Smooth muscle cell (in vitro differentiated cells): ENCODE measurements at regions not wholly inside any gene's neighbourhood (a gene's known extent, or its start where the extent isn't known, plus 50 kb on each side); places are given as distances from the start of the nearest gene placed in this dataset.

Experiments
- DNase-seq: peaks from one replicate; lab custom pipeline; 2025; ENCODE audit not compliant: unreplicated experiment; lab: John Stamatoyannopoulos, UW
- H2AFZ ChIP-seq: fragments of 200-600 bp; sonication (generic); 2 replicates; pipeline ENCODE4 v1.6.0; 2016; ENCODE audit warnings: antibody characterized with exemption, low read depth, mild to moderate bottlenecking
- H3F3A ChIP-seq: fragments of 200-600 bp; sonication (generic); 2 replicates; pipeline ENCODE4 v1.6.0; 2017; ENCODE audit warnings: antibody characterized with exemption, low read depth
- H3K27ac ChIP-seq: fragments of 200-600 bp; sonication (generic); 2 replicates; pipeline ENCODE4 v1.5.1; 2016; ENCODE audit warnings: low read depth, mild to moderate bottlenecking
- H3K27me3 ChIP-seq: fragments of 200-600 bp; sonication (generic); 2 replicates; pipeline ENCODE4 v1.6.1; 2016; ENCODE audit warnings: low read depth, mild to moderate bottlenecking
- H3K36me3 ChIP-seq: fragments of 200-600 bp; sonication (generic); 2 replicates; pipeline ENCODE4 v1.5.1; 2016; ENCODE audit warnings: low read depth
- H3K4me1 ChIP-seq: fragments of 200-600 bp; sonication (generic); 2 replicates; pipeline ENCODE4 v1.5.1; 2016; ENCODE audit warnings: low read depth
- H3K4me2 ChIP-seq: fragments of 200-600 bp; sonication (generic); 2 replicates; pipeline ENCODE4 v1.6.0; 2016; ENCODE audit warnings: mild to moderate bottlenecking
- H3K4me3 ChIP-seq: fragments of 200-600 bp; sonication (generic); 2 replicates; pipeline ENCODE4 v1.5.1; 2016; ENCODE audit warnings: mild to moderate bottlenecking
- H3K79me2 ChIP-seq: fragments of 200-600 bp; sonication (generic); 2 replicates; pipeline ENCODE4 v1.6.0; 2016; ENCODE audit warnings: low read depth, mild to moderate bottlenecking
- H3K9ac ChIP-seq: fragments of 200-600 bp; sonication (generic); 2 replicates; pipeline ENCODE4 v1.6.0; 2016; ENCODE audit warnings: low read depth
- H3K9me3 ChIP-seq: fragments of 200-600 bp; sonication (generic); replicated peaks from 2 replicates; pipeline ENCODE4 v1.5.1; 2016; ENCODE audit warnings: low read depth
- H4K20me1 ChIP-seq: fragments of 200-600 bp; sonication (generic); 2 replicates; pipeline ENCODE4 v1.6.0; 2016; ENCODE audit warnings: low read depth
- WGBS: methylation state at CpG from one replicate; pipeline ENCODE4 v1.1.7; 2016; ENCODE audit warnings: low lambda C conversion rate; 5-methylcytosine and 5-hydroxymethylcytosine counted together
- TF ChIP-seq, protein P1 (sequence below): fragments of 200-600 bp; sonication (generic); IDR thresholded peaks from 2 replicates; pipeline ENCODE4 v1.5.1; 2017; ENCODE audit warnings: borderline replicate concordance, mild to moderate bottlenecking, antibody characterized with exemption; ENCODE audit not compliant: insufficient read depth, poor library complexity, severe bottlenecking

DNA sequence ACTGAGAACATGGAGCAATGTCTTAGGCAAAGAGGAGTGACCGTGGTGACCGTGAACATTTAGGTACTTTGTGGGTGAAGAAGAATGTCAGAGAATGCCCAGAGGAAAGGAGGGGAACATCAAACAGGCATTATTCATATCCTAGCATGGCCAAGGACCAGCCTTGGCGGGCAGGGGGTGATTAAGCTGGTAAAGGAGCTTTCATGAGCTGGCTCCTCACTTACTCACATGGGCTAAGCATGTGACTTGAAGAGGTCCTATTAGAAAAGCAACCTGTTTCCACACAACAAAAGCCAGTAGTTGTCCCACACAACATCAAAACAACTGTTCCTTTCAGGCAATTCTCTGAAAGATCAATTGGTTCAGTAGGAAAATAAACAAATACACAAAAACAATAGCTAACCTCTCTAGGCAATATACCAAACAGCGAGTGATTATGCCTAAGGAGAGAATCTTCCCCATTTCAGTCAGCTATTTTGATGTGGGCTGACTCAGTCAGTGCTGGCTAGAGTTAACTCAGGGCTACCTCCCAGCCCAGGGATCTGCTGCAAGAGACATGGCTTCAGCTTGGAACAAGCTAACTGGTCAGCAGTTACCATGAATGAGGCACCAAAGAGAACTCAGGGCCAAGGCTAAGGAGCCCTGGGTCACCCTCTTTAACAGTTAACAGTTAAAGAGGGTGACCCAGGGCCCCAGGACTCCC, 283.5 kb downstream of the ARHGAP12 start:
- H3F3A ChIP-seq, result peaks cover 3% of the 10 kb centered on the region
- no peak overlapping the region for H3K4me3 ChIP-seq
- no peaks in the 10 kb centered on the region for H4K20me1 ChIP-seq
- H2AFZ ChIP-seq, result no peak overlapping the region
- H3K9me3 ChIP-seq, result no peaks in the 10 kb centered on the region
- TF ChIP-seq, protein P1, sequence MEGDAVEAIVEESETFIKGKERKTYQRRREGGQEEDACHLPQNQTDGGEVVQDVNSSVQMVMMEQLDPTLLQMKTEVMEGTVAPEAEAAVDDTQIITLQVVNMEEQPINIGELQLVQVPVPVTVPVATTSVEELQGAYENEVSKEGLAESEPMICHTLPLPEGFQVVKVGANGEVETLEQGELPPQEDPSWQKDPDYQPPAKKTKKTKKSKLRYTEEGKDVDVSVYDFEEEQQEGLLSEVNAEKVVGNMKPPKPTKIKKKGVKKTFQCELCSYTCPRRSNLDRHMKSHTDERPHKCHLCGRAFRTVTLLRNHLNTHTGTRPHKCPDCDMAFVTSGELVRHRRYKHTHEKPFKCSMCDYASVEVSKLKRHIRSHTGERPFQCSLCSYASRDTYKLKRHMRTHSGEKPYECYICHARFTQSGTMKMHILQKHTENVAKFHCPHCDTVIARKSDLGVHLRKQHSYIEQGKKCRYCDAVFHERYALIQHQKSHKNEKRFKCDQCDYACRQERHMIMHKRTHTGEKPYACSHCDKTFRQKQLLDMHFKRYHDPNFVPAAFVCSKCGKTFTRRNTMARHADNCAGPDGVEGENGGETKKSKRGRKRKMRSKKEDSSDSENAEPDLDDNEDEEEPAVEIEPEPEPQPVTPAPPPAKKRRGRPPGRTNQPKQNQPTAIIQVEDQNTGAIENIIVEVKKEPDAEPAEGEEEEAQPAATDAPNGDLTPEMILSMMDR, result no peak
- no peak overlapping the region for H3K9ac ChIP-seq
- no peaks in the 10 kb centered on the region for H3K79me2 ChIP-seq
- H3K4me2 ChIP-seq, result peak overlapping the region; percentile 19
- peaks cover 11% of the 10 kb centered on the region for H3K4me1 ChIP-seq
- 72% methylated on average over 4 of the region's 4 CpGs for WGBS
- no peaks in the 10 kb centered on the region for H3K27me3 ChIP-seq
- H3K27ac ChIP-seq, result peak overlapping the region; percentile 16
- H3K36me3 ChIP-seq, result no peaks in the 10 kb centered on the region
- no peak for DNase-seq

DNA sequence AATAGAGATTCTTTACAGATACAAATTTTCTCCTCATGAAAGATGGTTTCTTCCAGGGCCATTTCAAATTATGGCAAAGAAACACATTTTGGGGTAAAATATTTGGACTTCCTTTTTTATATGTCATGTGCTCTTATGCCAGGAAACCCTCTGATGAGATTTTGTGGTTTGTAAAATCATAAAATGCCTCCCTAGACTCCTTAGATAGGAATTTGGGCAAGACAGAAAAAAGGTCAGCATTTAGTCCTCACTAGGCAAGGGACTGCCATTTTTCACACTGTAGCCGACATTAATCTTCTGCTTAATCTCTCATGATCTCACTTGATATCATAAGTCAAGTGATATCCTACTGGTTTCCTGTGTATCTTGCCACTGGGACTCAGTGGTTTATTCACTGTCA, 286.4 kb downstream of the ARHGAP12 start:
- no peaks in the 10 kb centered on the region for H3K4me1 ChIP-seq
- H3K4me3 ChIP-seq, result no peak overlapping the region
- no peak overlapping the region for H2AFZ ChIP-seq
- H4K20me1 ChIP-seq, result no peaks in the 10 kb centered on the region
- no peaks in the 10 kb centered on the region for H3K27me3 ChIP-seq
- DNase-seq, result no peak
- H3K27ac ChIP-seq, result no peak overlapping the region
- TF ChIP-seq, protein P1, result no peak
- H3K4me2 ChIP-seq, result no peak overlapping the region
- H3K9me3 ChIP-seq, result no peaks in the 10 kb centered on the region
- no peak overlapping the region for H3K9ac ChIP-seq
- no peaks in the 10 kb centered on the region for H3F3A ChIP-seq
- WGBS, result 50% methylated on average over 1 of the region's 1 CpG
- no peaks in the 10 kb centered on the region for H3K79me2 ChIP-seq
- no peaks in the 10 kb centered on the region for H3K36me3 ChIP-seq

DNA sequence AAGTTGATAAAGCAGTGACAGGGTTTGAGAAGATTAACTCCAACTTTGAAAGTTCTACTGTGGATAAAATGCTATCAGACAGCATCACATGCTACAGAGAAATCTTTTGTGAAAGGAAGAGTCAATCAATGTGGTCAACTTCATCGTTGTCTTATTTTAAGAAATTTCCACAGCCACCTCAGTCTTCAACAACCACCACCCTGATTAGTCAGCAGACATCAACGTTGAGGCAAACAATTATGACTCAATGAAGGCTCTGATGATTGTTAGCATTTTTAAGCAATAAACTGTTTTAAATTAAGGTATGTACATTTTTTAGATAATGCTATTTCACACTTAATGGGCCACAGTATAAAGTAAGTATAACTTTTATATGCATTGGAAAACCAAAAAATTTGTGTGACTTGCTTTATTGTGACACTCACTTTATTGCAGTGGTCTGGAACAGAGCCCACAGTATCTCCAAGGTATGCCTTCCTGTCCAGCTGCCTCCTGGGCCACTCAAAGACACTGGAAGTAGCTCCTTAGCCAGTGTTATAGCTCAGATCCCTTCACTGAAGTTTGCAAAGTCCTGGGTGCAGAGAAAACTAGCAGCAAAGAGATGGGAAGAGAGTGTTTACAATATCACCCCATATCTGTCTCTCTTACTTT, 293.1 kb downstream of the ARHGAP12 start:
- Histone ChIP-seq H4K20me1 (no peaks in the 10 kb centered on the region), H3K79me2 (no peaks in the 10 kb centered on the region), H3K27me3 (no peaks in the 10 kb centered on the region), H3K36me3 (no peaks in the 10 kb centered on the region), H3K9me3 (no peaks in the 10 kb centered on the region), H3K9ac (no peak overlapping the region), H3K4me1 (no peaks in the 10 kb centered on the region), H3K4me3 (no peak overlapping the region), H2AFZ (no peak overlapping the region), H3K27ac (no peak overlapping the region), H3K4me2 (no peak overlapping the region), H3F3A (no peaks in the 10 kb centered on the region)
- no peak for DNase-seq
- TF ChIP-seq, protein P1, result no peak
- 65% methylated on average over 2 of the region's 2 CpGs for WGBS

DNA sequence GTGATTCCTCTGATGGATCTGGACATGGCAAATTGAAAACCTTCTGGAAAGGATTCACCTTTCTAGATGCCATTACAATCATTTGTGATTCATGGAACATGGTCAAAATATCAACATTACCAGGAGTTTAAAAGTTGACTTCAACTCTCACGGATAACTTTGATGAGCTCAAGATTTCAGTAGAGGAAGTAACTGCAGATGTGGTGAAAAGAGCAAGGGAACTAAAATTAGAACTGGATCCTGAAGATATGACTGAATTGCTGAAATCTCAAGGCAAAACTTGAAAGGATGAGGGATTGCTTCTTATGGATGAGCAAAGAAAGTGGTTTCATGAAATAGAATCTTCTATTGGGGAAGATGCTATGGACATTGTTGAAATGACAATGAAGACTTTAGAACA, 293.6 kb downstream of the ARHGAP12 start:
- H3K4me2 ChIP-seq, result no peak overlapping the region
- H3K4me1 ChIP-seq, result no peaks in the 10 kb centered on the region
- H3K27me3 ChIP-seq, result no peaks in the 10 kb centered on the region
- H3K9ac ChIP-seq, result no peak overlapping the region
- H4K20me1 ChIP-seq, result no peaks in the 10 kb centered on the region
- H3K36me3 ChIP-seq, result no peaks in the 10 kb centered on the region
- 72% methylated on average over 1 of the region's 1 CpG for WGBS
- TF ChIP-seq, protein P1, result no peak
- no peak overlapping the region for H2AFZ ChIP-seq
- H3K4me3 ChIP-seq, result no peak overlapping the region
- DNase-seq, result no peak
- no peaks in the 10 kb centered on the region for H3F3A ChIP-seq
- no peaks in the 10 kb centered on the region for H3K9me3 ChIP-seq
- H3K27ac ChIP-seq, result no peak overlapping the region
- no peaks in the 10 kb centered on the region for H3K79me2 ChIP-seq
